Ishikawa (cell line): ENCODE measurements at regions not wholly inside any gene's neighbourhood (a gene's known extent, or its start where the extent isn't known, plus 50 kb on each side); places are given as distances from the start of the nearest gene placed in this dataset.

Experiments
- EGR1 ChIP-seq: IDR thresholded peaks from 2 replicates; pipeline ENCODE4 v1.6.1; 2012
- EP300 ChIP-seq: IDR thresholded peaks from 2 replicates; pipeline ENCODE4 v1.6.1; 2012; ENCODE audit warnings: borderline replicate concordance
- FOXM1 ChIP-seq: IDR thresholded peaks from 2 replicates; pipeline ENCODE4 v1.6.1; 2012; ENCODE audit warnings: low read depth, borderline replicate concordance
- RAD21 ChIP-seq: IDR thresholded peaks from 2 replicates; pipeline ENCODE4 v1.6.1; 2012; ENCODE audit warnings: low read depth
- TAF1 ChIP-seq: IDR thresholded peaks from 2 replicates; pipeline ENCODE4 v1.6.1; 2012; ENCODE audit warnings: low read depth, mild to moderate bottlenecking
- TF ChIP-seq, protein P1 (sequence below): IDR thresholded peaks from 2 replicates; pipeline ENCODE4 v1.6.1; 2012; ENCODE audit warnings: low read depth, mild to moderate bottlenecking
- TF ChIP-seq, protein P2 (sequence below): IDR thresholded peaks from 2 replicates; pipeline ENCODE4 v1.6.1; 2012

GRCh38 chr13:109357751-109358471 lies 428.5 kb downstream of the IRS2 start:
- TF ChIP-seq, protein P1, sequence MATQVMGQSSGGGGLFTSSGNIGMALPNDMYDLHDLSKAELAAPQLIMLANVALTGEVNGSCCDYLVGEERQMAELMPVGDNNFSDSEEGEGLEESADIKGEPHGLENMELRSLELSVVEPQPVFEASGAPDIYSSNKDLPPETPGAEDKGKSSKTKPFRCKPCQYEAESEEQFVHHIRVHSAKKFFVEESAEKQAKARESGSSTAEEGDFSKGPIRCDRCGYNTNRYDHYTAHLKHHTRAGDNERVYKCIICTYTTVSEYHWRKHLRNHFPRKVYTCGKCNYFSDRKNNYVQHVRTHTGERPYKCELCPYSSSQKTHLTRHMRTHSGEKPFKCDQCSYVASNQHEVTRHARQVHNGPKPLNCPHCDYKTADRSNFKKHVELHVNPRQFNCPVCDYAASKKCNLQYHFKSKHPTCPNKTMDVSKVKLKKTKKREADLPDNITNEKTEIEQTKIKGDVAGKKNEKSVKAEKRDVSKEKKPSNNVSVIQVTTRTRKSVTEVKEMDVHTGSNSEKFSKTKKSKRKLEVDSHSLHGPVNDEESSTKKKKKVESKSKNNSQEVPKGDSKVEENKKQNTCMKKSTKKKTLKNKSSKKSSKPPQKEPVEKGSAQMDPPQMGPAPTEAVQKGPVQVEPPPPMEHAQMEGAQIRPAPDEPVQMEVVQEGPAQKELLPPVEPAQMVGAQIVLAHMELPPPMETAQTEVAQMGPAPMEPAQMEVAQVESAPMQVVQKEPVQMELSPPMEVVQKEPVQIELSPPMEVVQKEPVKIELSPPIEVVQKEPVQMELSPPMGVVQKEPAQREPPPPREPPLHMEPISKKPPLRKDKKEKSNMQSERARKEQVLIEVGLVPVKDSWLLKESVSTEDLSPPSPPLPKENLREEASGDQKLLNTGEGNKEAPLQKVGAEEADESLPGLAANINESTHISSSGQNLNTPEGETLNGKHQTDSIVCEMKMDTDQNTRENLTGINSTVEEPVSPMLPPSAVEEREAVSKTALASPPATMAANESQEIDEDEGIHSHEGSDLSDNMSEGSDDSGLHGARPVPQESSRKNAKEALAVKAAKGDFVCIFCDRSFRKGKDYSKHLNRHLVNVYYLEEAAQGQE = no peak
- TF ChIP-seq, protein P2, sequence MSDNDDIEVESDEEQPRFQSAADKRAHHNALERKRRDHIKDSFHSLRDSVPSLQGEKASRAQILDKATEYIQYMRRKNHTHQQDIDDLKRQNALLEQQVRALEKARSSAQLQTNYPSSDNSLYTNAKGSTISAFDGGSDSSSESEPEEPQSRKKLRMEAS = no peak
- TF ChIP-seq EGR1 (no peak), FOXM1 (no peak), RAD21 (no peak), EP300 (no peak), TAF1 (no peak)
